Breast epithelium (tissue), 4 donors: ENCODE measurements at regions not wholly inside any gene's neighbourhood (a gene's known extent, or its start where the extent isn't known, plus 50 kb on each side); places are given as distances from the start of the nearest gene placed in this dataset.

Source experiments
- DNase-seq, 2 donors: peaks; one replicate each; pipeline ENCODE4 v3.0.0-alpha.2; 2019; ENCODE audit warnings: low spot score in 2 of 2
- H3K27ac ChIP-seq, 2 donors: fragments of 200-600 bp; sonication (generic) in 1 of 2; one replicate each; pipeline ENCODE4 v1.5.1; 2016 to 2019; ENCODE audit warnings: mild to moderate bottlenecking in 1 of 2
- H3K27me3 ChIP-seq, 2 donors: fragments of 200-600 bp; sonication (generic) in 1 of 2; one replicate each; pipeline versions ENCODE4 v1.5.1 to v1.6.0; 2017 to 2019; ENCODE audit warnings: control low read depth in 1 of 2, mild to moderate bottlenecking in 1 of 2
- H3K36me3 ChIP-seq: fragments of 200-600 bp; one replicate; pipeline ENCODE4 v1.5.1; 2019
- H3K4me1 ChIP-seq, 2 donors: fragments of 200-600 bp; sonication (generic); one replicate each; pipeline ENCODE4 v1.5.1; 2016 to 2019; ENCODE audit warnings: control low read depth in 1 of 2
- H3K4me3 ChIP-seq, 3 donors: fragments of 200-600 bp; sonication (generic); 1 replicate in 2 of 3; 2 replicates in 1 of 3; pipeline ENCODE4 v1.5.1; 2016 to 2019; ENCODE audit warnings: mild to moderate bottlenecking in 3 of 3, moderate library complexity in 2 of 3
- H3K9me3 ChIP-seq, 2 donors: fragments of 200-600 bp; sonication (generic) in 1 of 2; one replicate each; pipeline ENCODE4 v1.5.1; 2016 to 2019; ENCODE audit warnings: control low read depth in 1 of 2
- POLR2A ChIP-seq: fragments of 450-650 bp; IDR thresholded peaks from one replicate; pipeline ENCODE4 v1.6.1; 2016; ENCODE audit warnings: antibody characterized with exemption, mild to moderate bottlenecking, moderate library complexity
- POLR2AphosphoS5 ChIP-seq, 3 donors: sonication (generic); formaldehyde crosslinking; IDR thresholded peaks; one replicate each; pipeline ENCODE4 v1.6.1; 2017; ENCODE audit warnings: antibody characterized with exemption in 3 of 3
- intact Hi-C: fragments of 100-400 bp; cut with DNase I; formaldehyde crosslinking; loops from one replicate; pipeline ENCODE4 v1.15.1; 2023; ENCODE audit warnings: low total_unique reads
- TF ChIP-seq, protein P1 (sequence below), 3 donors: fragments of 450-650 bp; IDR thresholded peaks; one replicate each; pipeline ENCODE4 v1.5.1; 2016 to 2017; ENCODE audit warnings: antibody characterized with exemption in 3 of 3, mild to moderate bottlenecking in 3 of 3, moderate library complexity in 3 of 3

GRCh38 chr1:230542681-230543080, 99.6 kb upstream of the COG2 start:
- Histone ChIP-seq H3K27ac (no peak overlapping the region), H3K4me1 (no peaks in the 10 kb centered on the region), H3K27me3 (no peaks in the 10 kb centered on the region), H3K9me3 (no peaks in the 10 kb centered on the region), H3K36me3 (no peaks in the 10 kb centered on the region), H3K4me3 (no peak overlapping the region)
- TF ChIP-seq, protein P1, sequence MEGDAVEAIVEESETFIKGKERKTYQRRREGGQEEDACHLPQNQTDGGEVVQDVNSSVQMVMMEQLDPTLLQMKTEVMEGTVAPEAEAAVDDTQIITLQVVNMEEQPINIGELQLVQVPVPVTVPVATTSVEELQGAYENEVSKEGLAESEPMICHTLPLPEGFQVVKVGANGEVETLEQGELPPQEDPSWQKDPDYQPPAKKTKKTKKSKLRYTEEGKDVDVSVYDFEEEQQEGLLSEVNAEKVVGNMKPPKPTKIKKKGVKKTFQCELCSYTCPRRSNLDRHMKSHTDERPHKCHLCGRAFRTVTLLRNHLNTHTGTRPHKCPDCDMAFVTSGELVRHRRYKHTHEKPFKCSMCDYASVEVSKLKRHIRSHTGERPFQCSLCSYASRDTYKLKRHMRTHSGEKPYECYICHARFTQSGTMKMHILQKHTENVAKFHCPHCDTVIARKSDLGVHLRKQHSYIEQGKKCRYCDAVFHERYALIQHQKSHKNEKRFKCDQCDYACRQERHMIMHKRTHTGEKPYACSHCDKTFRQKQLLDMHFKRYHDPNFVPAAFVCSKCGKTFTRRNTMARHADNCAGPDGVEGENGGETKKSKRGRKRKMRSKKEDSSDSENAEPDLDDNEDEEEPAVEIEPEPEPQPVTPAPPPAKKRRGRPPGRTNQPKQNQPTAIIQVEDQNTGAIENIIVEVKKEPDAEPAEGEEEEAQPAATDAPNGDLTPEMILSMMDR (IDR thresholded peaks at IDR 0.05): no peak
- TF ChIP-seq POLR2AphosphoS5 (IDR thresholded peaks at IDR 0.05) (no peak), POLR2A (no peak)
- intact Hi-C loops: no loop called here
- DNase-seq: no peak

- no peaks in the 10 kb centered on the region for H3K9me3 ChIP-seq
- H3K27ac ChIP-seq: no peak overlapping the region
- no peak for DNase-seq
- TF ChIP-seq POLR2A (no peak), POLR2AphosphoS5 (IDR thresholded peaks at IDR 0.05) (no peak)
- TF ChIP-seq, protein P1 (IDR thresholded peaks at IDR 0.05): no peak
- H3K4me1 ChIP-seq: no peaks in the 10 kb centered on the region
- intact Hi-C loops: no loop called here
- H3K4me3 ChIP-seq: no peak overlapping the region
- no peaks in the 10 kb centered on the region for H3K27me3 ChIP-seq
- no peaks in the 10 kb centered on the region for H3K36me3 ChIP-seq
These were observed 100.2 kb upstream of the COG2 start for GRCh38 chr1:230542054-230542453.

- no peak overlapping the region for H3K27ac ChIP-seq
- H3K4me3 ChIP-seq: no peak overlapping the region
- intact Hi-C loops: no loop called here
- TF ChIP-seq POLR2A (no peak), POLR2AphosphoS5 (IDR thresholded peaks at IDR 0.05) (no peak)
- TF ChIP-seq, protein P1 (IDR thresholded peaks at IDR 0.05): no peak
- H3K27me3 ChIP-seq: no peaks in the 10 kb centered on the region
- DNase-seq: no peak
- H3K9me3 ChIP-seq: no peaks in the 10 kb centered on the region
- no peaks in the 10 kb centered on the region for H3K4me1 ChIP-seq
- no peaks in the 10 kb centered on the region for H3K36me3 ChIP-seq
These were observed 101.0 kb upstream of the COG2 start for GRCh38 chr1:230541306-230541705.

GRCh38 chr1:230540421-230541155, 101.7 kb upstream of the COG2 start:
- intact Hi-C loops: no loop called here
- H3K4me1 ChIP-seq: no peaks in the 10 kb centered on the region
- H3K27ac ChIP-seq: no peak overlapping the region
- no peak for DNase-seq
- H3K36me3 ChIP-seq: no peaks in the 10 kb centered on the region
- H3K4me3 ChIP-seq: no peak overlapping the region
- TF ChIP-seq, protein P1 (IDR thresholded peaks at IDR 0.05): no peak
- TF ChIP-seq POLR2AphosphoS5 (IDR thresholded peaks at IDR 0.05) (no peak), POLR2A (no peak)
- H3K9me3 ChIP-seq: no peaks in the 10 kb centered on the region
- no peaks in the 10 kb centered on the region for H3K27me3 ChIP-seq

- no peak for DNase-seq
- intact Hi-C loops: no loop called here
- no peak for TF ChIP-seq POLR2AphosphoS5 (IDR thresholded peaks at IDR 0.05)
- TF ChIP-seq POLR2A: no peak
- TF ChIP-seq, protein P1 (IDR thresholded peaks at IDR 0.05): no peak
- no peaks in the 10 kb centered on the region for H3K4me1 ChIP-seq
- H3K4me3 ChIP-seq: no peak overlapping the region
- no peak overlapping the region for H3K27ac ChIP-seq
- no peaks in the 10 kb centered on the region for H3K27me3 ChIP-seq
- peaks cover 7 to 14% of the 10 kb centered on the region in 2 donors for H3K9me3 ChIP-seq
- no peaks in the 10 kb centered on the region for H3K36me3 ChIP-seq
These were observed 104.8 kb upstream of the COG2 start for GRCh38 chr1:230537456-230537855.
